ENCODE measurements at regions not wholly inside any gene's neighbourhood (a gene's known extent, or its start where the extent isn't known, plus 50 kb on each side); places are given as distances from the start of the nearest gene placed in this dataset.
"Not testable (repeated sequence)": the region's sequence is repeated elsewhere in the genome, so short reads cannot be mapped to it uniquely, and the experiment has no call there.

GRCh38 chr7:155942226-155942950, 130.1 kb upstream of the SHH start:
- no peaks in the 10 kb centered on the region for H3K27me3 ChIP-seq (ENCODE audit: low read depth)
- in situ Hi-C loops (cut with MboI; ENCODE audit: low sequenced_read_pairs): no loop called here
- no peaks in the 10 kb centered on the region for H3K36me3 ChIP-seq (replicated peaks)
- H3K4me1 ChIP-seq: no peaks in the 10 kb centered on the region
- H3K9me3 ChIP-seq: no peaks in the 10 kb centered on the region
- DNase-seq (ENCODE audit: low spot score in 2 of 2): no peak
- H3K4me3 ChIP-seq: no peak overlapping the region

- no peak for DNase-seq (ENCODE audit: low spot score in 2 of 2)
- Histone ChIP-seq H3K9me3 (no peaks in the 10 kb centered on the region), H3K4me3 (no peak overlapping the region), H3K27me3 (ENCODE audit: low read depth) (no peaks in the 10 kb centered on the region), H3K36me3 (replicated peaks) (no peaks in the 10 kb centered on the region), H3K4me1 (no peaks in the 10 kb centered on the region)
- in situ Hi-C loops (cut with MboI; ENCODE audit: low sequenced_read_pairs): no loop called here
Measured at GRCh38 chr7:155941688-155942087, 129.4 kb upstream of the SHH start.

GRCh38 chr7:155939350-155939749, 127.1 kb upstream of the SHH start:
- in situ Hi-C loops (cut with MboI; ENCODE audit: low sequenced_read_pairs): no loop called here
- DNase-seq (ENCODE audit: low spot score in 2 of 2): no peak
- Histone ChIP-seq H3K36me3 (replicated peaks) (no peaks in the 10 kb centered on the region), H3K27me3 (ENCODE audit: low read depth) (no peaks in the 10 kb centered on the region), H3K4me1 (no peaks in the 10 kb centered on the region), H3K4me3 (no peak overlapping the region), H3K9me3 (no peaks in the 10 kb centered on the region)

- no peak for DNase-seq (ENCODE audit: low spot score in 2 of 2)
- no peaks in the 10 kb centered on the region for H3K27me3 ChIP-seq (ENCODE audit: low read depth)
- H3K36me3 ChIP-seq (replicated peaks): no peaks in the 10 kb centered on the region
- H3K4me1 ChIP-seq: no peaks in the 10 kb centered on the region
- H3K9me3 ChIP-seq: no peaks in the 10 kb centered on the region
- no peak overlapping the region for H3K4me3 ChIP-seq
- in situ Hi-C loops (cut with MboI; ENCODE audit: low sequenced_read_pairs): no loop called here
Measured at GRCh38 chr7:155938129-155938528, 125.9 kb upstream of the SHH start.

GRCh38 chr7:155935726-155936125, 123.5 kb upstream of the SHH start:
- Histone ChIP-seq H3K4me3 (no peak overlapping the region), H3K9me3 (no peaks in the 10 kb centered on the region), H3K36me3 (replicated peaks) (no peaks in the 10 kb centered on the region), H3K4me1 (no peaks in the 10 kb centered on the region), H3K27me3 (ENCODE audit: low read depth) (no peaks in the 10 kb centered on the region)
- in situ Hi-C loops (cut with MboI; ENCODE audit: low sequenced_read_pairs): no loop called here
- DNase-seq (ENCODE audit: low spot score in 2 of 2): no peak

GRCh38 chr7:155935005-155935557, 122.8 kb upstream of the SHH start:
- DNase-seq (ENCODE audit: low spot score in 2 of 2): no peak
- no peaks in the 10 kb centered on the region for H3K4me1 ChIP-seq
- H3K4me3 ChIP-seq: no peak overlapping the region
- H3K9me3 ChIP-seq: no peaks in the 10 kb centered on the region
- H3K27me3 ChIP-seq (ENCODE audit: low read depth): no peaks in the 10 kb centered on the region
- in situ Hi-C loops (cut with MboI; ENCODE audit: low sequenced_read_pairs): no loop called here
- no peaks in the 10 kb centered on the region for H3K36me3 ChIP-seq (replicated peaks)

GRCh38 chr7:155932324-155932723, 120.1 kb upstream of the SHH start:
- H3K9me3 ChIP-seq; H3K4me1 ChIP-seq; DNase-seq (ENCODE audit: low spot score in 2 of 2); in situ Hi-C loops (cut with MboI; ENCODE audit: low sequenced_read_pairs); H3K4me3 ChIP-seq; H3K36me3 ChIP-seq (replicated peaks); H3K27me3 ChIP-seq (ENCODE audit: low read depth): not testable (repeated sequence)

GRCh38 chr7:155931396-155932085, 119.3 kb upstream of the SHH start:
- DNase-seq (ENCODE audit: low spot score in 2 of 2): no peak
- Histone ChIP-seq H3K4me3 (no peak overlapping the region), H3K9me3 (no peaks in the 10 kb centered on the region), H3K36me3 (replicated peaks) (no peaks in the 10 kb centered on the region), H3K4me1 (no peaks in the 10 kb centered on the region), H3K27me3 (ENCODE audit: low read depth) (no peaks in the 10 kb centered on the region)
- in situ Hi-C loops (cut with MboI; ENCODE audit: low sequenced_read_pairs): no loop called here

GRCh38 chr7:155930527-155930926, 118.3 kb upstream of the SHH start:
- Histone ChIP-seq H3K4me3 (no peak overlapping the region), H3K4me1 (no peaks in the 10 kb centered on the region)
- in situ Hi-C loops (cut with MboI; ENCODE audit: low sequenced_read_pairs): no loop called here

GRCh38 chr7:155930061-155930460, 117.8 kb upstream of the SHH start:
- in situ Hi-C loops (cut with MboI; ENCODE audit: low sequenced_read_pairs): no loop called here
- no peak overlapping the region for H3K4me3 ChIP-seq
- H3K4me1 ChIP-seq: no peaks in the 10 kb centered on the region
- H3K9me3 ChIP-seq: no peaks in the 10 kb centered on the region
- no peaks in the 10 kb centered on the region for H3K36me3 ChIP-seq (replicated peaks)
- no peak for DNase-seq (ENCODE audit: low spot score in 2 of 2)
- H3K27me3 ChIP-seq (ENCODE audit: low read depth): no peaks in the 10 kb centered on the region

More at GRCh38 chr7:155930527-155930926, 118.3 kb upstream of the SHH start:
- Histone ChIP-seq H3K36me3 (replicated peaks) (no peaks in the 10 kb centered on the region), H3K27me3 (ENCODE audit: low read depth) (no peaks in the 10 kb centered on the region), H3K9me3 (no peaks in the 10 kb centered on the region)
- no peak for DNase-seq (ENCODE audit: low spot score in 2 of 2)

- no peak for DNase-seq (ENCODE audit: low spot score in 2 of 2)
- Histone ChIP-seq H3K9me3 (no peaks in the 10 kb centered on the region), H3K4me1 (no peaks in the 10 kb centered on the region), H3K27me3 (ENCODE audit: low read depth) (no peaks in the 10 kb centered on the region), H3K36me3 (replicated peaks) (no peaks in the 10 kb centered on the region), H3K4me3 (no peak overlapping the region)
- in situ Hi-C loops (cut with MboI; ENCODE audit: low sequenced_read_pairs): no loop called here
Measured at GRCh38 chr7:155928583-155928982, 116.3 kb upstream of the SHH start.

- Histone ChIP-seq H3K4me3 (no peak overlapping the region), H3K27me3 (ENCODE audit: low read depth) (no peaks in the 10 kb centered on the region), H3K36me3 (replicated peaks) (no peaks in the 10 kb centered on the region), H3K9me3 (no peaks in the 10 kb centered on the region), H3K4me1 (no peaks in the 10 kb centered on the region)
- in situ Hi-C loops (cut with MboI; ENCODE audit: low sequenced_read_pairs): no loop called here
- no peak for DNase-seq (ENCODE audit: low spot score in 2 of 2)
Measured at GRCh38 chr7:155927905-155928304, 115.6 kb upstream of the SHH start.

GRCh38 chr7:155925682-155926081, 113.4 kb upstream of the SHH start:
- DNase-seq (ENCODE audit: low spot score in 2 of 2): no peak
- H3K27me3 ChIP-seq (ENCODE audit: low read depth): no peaks in the 10 kb centered on the region
- H3K4me3 ChIP-seq: no peak overlapping the region
- no peaks in the 10 kb centered on the region for H3K36me3 ChIP-seq (replicated peaks)
- H3K4me1 ChIP-seq: no peaks in the 10 kb centered on the region
- in situ Hi-C loops (cut with MboI; ENCODE audit: low sequenced_read_pairs): no loop called here
- H3K9me3 ChIP-seq: no peaks in the 10 kb centered on the region

- no peak for DNase-seq (ENCODE audit: low spot score in 2 of 2)
- H3K4me3 ChIP-seq: no peak overlapping the region
Measured at GRCh38 chr7:155922067-155922816, 110.0 kb upstream of the SHH start.

More at GRCh38 chr7:155922067-155922816, 110.0 kb upstream of the SHH start:
- H3K36me3 ChIP-seq (replicated peaks): no peaks in the 10 kb centered on the region
- no peaks in the 10 kb centered on the region for H3K9me3 ChIP-seq
- in situ Hi-C loops (cut with MboI; ENCODE audit: low sequenced_read_pairs): no loop called here
- H3K27me3 ChIP-seq (ENCODE audit: low read depth): no peaks in the 10 kb centered on the region
- H3K4me1 ChIP-seq: no peaks in the 10 kb centered on the region

Measured in HAP-1 (cell line).